ENCODE measurements at regions not wholly inside any gene's neighbourhood (a gene's known extent, or its start where the extent isn't known, plus 50 kb on each side); places are given as distances from the start of the nearest gene placed in this dataset.
"Not testable (repeated sequence)": the region's sequence is repeated elsewhere in the genome, so short reads cannot be mapped to it uniquely, and the experiment has no call there.

GRCh38 chr2:91780324-91780723 is 3088.9 kb downstream of the RPIA start:
- not testable (repeated sequence) for TF ChIP-seq EP300, CTCF (IDR thresholded peaks at IDR 0.05)
